NT2/D1 (cell line): ENCODE measurements at regions not wholly inside any gene's neighbourhood (a gene's known extent, or its start where the extent isn't known, plus 50 kb on each side); places are given as distances from the start of the nearest gene placed in this dataset.

ENCODE experiments used
- SUZ12 ChIP-seq: IDR thresholded peaks from 2 replicates; pipeline ENCODE4 v1.6.1; 2011; ENCODE audit not compliant: insufficient read length, insufficient read depth; ENCODE audit errors: extremely low read depth
- YY1 ChIP-seq: IDR thresholded peaks from 2 replicates; pipeline ENCODE4 v1.6.1; 2011; ENCODE audit not compliant: insufficient read length, insufficient read depth
- ZNF274 ChIP-seq: IDR thresholded peaks from 2 replicates; pipeline ENCODE4 v1.6.1; 2011; ENCODE audit warnings: mild to moderate bottlenecking, low read depth, low read length

GRCh38 chr18:8969639-8970390 is 132.7 kb upstream of the NDUFV2 start:
- TF ChIP-seq ZNF274: no peak
- TF ChIP-seq YY1: no peak
- no peak for TF ChIP-seq SUZ12
